ENCODE measurements at regions not wholly inside any gene's neighbourhood (a gene's known extent, or its start where the extent isn't known, plus 50 kb on each side); places are given as distances from the start of the nearest gene placed in this dataset.
"Not testable (repeated sequence)": the region's sequence is repeated elsewhere in the genome, so short reads cannot be mapped to it uniquely, and the experiment has no call there.

DNA sequence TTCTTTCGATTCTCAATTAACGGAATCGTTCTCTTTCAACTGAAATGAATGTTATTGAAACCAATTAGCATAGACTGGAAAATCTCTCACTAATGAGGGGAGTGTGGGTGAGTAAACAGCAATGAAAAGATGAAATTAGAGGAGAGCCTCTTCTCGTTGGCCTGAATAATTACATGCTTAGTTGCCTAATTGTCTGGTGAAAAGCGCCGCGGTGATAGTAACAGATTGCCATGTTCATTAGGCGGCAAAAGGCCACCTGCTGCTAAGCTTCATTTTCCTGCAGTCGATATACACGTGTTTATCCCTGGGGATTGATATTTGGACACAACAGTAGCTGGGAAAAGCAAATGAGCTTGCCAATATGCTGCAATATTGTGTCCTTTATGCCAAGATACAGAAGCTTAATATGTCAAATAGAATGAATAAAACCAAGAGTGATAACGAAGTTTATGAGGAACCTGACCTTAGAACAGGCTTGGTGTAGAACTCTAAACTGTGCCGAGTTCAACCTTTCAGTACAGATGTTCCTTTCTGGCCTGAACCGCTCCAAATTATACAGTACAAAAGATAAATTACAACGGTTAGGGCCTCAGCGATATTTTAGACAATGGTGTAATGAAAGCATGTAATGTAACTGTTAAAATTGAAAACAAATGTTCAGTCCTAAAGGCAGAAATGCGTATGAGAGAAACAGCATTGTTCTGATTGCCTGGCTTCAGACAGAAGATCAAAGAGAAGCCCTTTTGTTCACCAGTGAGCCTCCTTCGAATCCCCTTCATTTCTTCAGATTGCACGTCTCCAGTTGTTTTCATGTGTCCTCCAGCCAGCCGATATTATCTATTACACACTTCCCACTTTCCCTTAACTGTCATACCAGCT, 185.2 kb downstream of the SHOX2 start:
- DNase-seq = no peak

DNA sequence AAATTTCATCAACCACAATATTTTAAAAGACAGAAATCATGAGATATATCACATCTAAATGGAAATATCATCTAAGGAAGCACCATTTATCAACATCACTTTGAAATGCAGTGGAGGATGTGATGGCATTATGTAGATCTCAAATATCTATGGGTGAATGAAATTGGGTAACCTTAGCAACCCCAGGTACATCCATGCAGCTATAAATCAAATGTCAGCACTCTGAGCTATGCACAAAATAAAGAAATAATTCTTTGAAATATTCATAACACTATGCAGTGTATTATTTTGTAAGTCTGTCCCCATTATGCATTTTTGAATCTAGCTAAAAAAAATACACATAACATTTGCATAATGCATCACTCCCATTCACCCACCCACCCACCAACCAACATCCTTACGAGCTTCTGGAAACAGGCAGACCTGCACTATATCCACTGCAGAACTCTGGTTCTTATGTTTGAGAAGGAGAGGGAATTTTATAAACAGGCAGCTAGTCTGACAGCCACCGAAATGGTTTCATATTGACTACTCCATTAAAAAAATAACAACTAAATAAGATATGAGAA, 186.8 kb downstream of the SHOX2 start:
- DNase-seq = no peak

DNA sequence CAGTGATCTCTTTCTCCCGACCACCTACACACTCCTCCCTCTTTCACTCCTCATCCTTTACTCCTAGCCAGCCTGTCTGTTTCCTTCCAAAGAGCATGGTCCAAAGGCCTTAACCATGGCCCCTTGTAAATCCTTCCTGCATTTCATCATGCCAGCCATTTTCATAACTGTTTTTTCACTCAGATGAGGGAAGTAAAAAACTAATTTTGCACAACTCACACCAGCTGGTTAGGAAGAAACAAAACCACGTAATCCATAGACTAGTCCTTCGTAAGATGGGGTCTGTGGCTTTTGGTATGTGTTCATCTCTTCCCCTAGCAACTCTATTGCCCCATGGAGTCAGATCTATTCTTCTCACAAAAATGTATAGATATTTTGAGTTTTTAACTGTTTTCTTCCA, 187.8 kb downstream of the SHOX2 start:
- no peak for DNase-seq

DNA sequence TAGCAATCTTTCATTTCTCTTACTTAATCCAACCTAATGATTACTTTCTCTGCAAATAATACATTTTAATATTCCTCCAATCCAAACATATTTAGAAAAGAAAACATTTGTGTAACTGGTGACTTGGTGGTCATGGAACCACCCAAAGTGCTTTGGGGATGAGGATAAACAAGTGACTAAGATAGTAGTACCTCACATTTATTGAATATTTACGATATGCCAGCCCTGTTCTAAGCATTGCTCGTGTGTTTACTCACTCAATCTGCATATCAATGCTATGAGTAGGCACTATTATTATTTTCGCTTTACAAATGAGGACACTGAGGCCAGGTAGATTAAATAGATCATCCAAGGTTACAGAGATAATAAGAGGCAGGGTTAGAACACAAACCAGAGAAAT, 189.5 kb downstream of the SHOX2 start:
- no peak for DNase-seq

DNA sequence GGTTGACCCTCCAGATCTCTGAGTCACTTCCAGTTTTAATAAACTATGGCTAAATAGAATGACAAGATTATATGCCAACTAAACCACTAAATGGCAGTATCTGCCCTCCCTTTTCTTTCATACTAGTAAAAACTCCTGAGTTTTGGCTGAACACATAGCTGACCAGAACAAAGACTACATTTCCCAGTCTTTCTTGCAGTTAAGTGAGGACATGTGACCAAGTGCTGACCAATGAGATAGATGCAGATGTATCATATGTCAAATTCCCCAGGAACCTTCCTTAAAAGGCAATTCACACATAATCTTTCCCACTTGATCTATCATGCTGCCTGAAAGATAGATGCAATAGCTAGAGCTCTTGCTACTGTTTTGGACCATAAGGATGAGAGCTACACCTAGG, 191.3 kb downstream of the SHOX2 start:
- no peak for DNase-seq

DNA sequence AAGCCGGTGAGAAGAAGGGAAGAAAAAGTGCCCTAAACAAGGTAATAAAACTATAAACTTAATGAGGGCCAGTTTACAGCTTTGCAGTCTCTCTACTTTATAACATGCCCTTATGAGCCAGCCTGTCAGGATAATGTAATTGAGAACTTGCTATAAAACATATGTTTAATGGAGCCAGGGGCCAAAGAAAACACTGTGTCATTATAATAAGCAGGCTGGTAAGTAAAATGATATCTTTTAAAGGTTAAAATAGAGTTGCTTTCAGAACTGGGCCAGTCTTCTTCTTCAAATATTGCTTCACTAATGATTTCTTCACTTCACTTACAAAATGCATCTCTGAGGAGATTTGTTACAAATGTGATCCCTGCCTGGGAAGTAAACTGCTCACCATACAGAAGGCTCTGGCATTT, 192.5 kb downstream of the SHOX2 start:
- no peak for DNase-seq

DNA sequence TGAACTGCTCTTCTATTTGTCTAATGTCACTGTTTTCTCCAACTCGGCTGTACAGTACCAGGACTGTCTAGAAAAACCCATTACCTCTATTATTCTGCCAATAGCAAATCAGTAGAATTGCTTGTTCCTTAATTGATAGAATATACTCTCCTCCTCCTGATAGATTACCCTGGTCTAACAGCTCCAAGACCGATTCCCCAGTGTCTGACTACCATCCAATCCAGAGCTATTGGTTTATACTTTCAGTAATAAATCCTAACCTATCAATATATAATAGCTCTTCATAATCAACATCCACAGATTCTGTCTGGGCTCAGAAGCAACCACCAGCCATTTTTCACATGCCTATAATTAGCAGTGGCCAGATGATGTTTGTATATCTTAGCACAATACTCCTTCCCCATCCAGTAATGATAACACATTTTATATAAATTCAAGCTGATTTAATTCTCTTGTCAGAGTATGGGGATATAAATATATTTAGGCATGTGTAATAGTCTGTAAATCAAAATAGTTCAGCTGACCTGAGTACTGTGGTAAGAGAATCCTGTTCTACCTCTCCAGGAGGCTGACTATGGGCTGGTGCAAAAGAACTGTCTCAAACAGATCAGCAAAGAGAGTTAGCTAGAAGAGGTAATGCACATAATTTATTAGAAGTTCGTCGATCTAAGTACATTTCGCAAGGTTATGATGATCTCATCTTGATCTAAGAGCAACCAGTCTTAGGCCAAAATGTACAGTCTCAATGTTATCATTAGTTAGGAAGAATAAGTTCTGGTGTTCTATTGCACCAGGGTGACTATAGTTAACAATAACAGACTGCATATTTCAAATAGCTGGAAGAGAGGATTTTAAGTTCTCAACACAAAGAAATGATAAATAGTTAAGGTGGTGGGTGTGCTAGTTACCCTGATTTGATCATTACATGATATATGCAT, 193.4 kb downstream of the SHOX2 start:
- DNase-seq = no peak

DNA sequence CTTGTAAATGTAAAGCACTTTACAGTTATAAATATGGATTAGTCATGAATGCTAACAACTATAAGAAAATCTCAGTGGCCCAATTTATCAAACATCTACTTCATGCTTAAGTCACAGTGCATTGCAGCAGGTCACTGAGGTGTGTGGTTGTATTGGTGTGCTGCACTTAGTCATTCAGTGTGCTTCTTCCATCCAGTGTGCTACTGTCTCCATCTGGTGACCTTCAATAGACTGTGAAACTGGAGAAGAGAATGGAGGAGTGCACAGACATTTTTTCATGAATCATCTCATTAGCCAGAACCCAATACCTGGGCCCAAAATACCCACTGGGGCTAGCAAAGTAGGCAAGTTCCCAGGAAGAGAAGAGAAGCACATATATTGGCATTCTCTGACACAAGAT, 199.6 kb downstream of the SHOX2 start:
- DNase-seq = no peak

DNA sequence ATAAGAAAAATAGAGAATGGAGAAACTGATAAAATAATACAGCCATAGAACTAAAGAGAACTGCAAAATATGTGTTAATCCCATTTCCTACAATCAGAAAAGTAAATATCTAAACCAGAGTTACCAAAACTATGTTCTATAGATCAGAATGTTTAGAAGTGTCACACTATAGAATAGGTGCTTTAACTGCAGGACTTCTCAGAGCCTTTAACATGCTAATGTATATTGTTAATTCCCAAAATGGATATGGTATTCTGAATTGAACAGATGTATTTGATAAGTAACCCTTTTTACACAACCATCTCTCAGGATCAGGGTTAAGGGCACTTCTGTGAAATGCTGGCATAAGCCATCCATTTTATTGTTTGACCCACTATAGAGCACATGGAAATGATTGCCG, 200.3 kb downstream of the SHOX2 start:
- no peak for DNase-seq

DNA sequence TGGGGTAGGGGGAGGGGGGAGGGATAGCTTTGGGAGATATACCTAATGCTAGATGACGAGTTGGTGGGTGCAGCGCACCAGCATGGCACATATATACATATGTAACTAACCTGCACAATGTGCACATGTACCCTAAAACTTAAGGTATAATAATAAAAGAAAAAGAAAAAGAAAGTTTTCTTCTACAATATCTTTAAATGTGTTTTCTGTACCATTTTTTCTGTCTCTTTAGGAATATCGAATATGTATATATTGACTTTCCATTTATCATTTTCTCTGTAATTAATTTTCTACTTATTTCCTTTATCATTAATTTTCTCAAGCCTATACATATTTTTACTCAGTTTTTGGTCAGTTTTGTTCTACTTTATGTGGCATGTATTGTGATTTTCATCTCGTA, 203.5 kb downstream of the SHOX2 start:
- not testable (repeated sequence) for DNase-seq

DNA sequence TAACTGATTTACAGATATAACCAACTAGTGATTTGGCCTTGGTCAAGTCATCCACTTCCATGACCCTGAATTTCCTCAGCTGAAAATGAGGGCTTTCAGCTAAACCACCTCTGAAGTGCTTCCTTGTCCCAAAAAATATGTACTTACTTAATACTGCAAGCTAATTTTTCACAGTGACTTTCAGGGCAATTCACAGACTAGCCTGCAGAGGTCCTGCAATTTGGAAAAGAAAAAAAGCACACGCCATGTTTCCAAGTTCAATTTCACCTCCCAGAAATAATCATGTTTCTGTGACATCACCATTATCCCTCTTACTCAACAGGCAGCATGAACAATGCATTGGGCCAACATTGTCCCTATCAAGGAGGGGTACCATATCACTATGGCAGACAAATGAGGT, 218.2 kb downstream of the SHOX2 start:
- DNase-seq = no peak

DNA sequence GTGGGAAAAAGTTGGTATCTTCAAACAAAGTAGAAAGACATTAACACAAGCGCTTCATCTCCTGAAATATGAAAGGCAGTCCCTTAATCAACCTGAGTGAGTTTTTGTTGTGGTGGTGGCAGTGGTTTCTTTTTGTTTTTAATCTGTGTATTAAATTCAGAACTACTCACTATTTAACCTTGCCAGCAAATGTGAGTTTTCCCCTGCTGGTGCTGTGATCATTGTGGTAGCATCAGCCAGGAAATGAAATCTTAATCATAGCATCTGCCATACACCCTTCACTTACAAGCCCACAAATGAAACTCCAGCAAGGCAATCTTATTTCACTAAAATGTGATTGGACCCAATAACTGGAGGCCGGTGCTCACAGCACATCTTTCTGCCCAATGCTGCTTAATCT, 229.7 kb downstream of the SHOX2 start:
- DNase-seq = no peak

DNA sequence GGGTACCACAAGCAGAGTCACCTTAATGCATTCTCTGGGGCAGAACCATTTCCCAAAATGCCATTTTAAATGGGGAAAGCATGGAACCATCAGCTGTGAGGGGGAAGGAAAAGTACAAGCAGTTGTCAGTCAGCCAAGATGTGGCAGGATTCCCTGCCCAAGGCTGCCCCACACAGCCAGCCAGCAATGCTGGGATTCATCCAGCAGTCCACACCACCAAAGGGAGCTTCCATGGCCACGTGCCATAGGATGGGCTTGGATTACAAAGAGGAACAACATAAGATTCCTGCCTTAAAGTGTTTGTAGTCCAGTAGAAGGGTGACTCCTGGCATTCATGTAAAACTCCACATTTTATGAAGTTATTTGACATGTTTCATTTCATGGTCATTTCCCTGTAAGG, 233.3 kb downstream of the SHOX2 start:
- DNase-seq = no peak

DNA sequence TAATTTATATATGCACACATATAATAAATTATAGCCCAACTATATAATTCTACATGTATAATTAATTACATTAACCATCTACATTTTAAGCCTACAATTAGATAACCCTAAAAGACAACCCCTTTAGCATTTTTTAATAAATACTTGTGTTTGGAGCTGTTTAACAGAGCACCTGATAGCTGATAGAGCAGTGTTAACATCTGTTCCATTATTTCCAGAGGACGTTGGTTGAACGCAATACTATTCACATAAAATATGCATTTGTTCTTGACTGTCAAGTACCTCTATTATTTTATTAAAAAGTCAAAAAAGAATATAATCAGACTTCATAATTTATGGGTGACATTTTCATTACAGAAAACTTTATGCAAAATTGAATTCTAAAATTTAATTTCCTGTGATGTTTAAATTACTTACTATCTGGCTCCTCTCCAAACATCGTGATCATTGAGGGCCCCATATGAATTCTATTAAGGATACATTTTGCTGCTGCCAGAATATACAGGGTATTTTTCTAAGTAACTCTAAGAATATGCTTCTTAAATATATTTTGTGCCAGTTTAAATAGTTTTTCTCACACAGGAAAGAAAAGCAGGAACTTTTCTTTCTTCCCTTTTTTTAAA, 234.3 kb downstream of the SHOX2 start:
- no peak for DNase-seq

DNA sequence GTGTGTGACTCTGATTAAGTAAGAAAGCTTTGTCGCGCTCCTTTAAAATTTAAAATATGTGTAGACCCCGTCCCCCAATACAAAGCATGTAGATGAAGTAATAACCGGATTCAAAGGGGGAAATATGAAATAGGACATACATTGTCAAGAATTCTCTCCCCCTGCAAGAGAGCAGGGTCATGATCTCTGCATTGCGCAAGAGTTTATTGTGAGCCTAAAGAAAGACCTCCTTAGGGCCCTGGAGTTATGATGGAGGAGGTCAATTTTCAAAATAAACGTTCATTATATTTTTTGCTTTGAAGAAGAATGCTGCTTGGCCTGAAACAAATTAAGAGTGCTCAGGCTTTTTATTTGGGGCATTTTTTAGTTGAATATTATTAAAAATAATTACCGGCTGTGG, 235.0 kb downstream of the SHOX2 start:
- DNase-seq = no peak

DNA sequence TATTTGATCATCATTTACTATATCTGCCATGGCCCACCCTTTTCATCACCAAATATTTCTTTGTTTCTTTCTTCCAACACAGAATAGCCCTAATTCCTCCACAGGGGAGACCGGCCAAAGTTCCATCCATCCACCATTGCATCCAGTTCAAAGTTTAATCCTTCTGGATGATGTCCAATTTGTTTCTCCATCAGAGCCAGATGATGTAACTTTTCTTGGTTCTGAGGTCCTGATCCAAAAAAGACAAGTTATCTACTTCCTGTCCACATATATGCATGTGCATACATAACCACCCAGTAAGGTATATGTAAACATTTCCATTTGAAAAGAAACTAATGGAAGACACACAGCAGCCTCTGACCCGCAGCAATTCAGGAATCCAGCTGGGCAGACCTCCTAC, 237.3 kb downstream of the SHOX2 start:
- no peak for DNase-seq

DNA sequence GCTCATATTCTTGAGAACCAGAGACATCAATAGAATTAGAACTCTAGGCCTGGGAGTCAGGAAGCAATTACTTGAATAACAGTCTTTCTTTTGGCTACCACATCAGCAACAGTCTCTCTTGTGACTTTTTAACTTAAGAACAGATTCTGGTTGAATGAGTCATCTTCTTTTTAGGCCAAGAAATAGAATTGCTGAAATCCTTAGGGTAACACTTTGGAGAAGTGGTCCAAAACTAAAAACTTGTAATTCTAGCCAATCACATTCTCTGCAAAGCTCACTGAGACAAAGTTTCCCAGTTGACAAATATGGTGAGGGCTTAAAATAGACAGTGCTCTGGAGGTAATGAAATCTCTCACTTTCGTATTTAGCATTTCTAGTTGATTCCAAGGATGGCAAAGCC, 238.0 kb downstream of the SHOX2 start:
- no peak for DNase-seq

DNA sequence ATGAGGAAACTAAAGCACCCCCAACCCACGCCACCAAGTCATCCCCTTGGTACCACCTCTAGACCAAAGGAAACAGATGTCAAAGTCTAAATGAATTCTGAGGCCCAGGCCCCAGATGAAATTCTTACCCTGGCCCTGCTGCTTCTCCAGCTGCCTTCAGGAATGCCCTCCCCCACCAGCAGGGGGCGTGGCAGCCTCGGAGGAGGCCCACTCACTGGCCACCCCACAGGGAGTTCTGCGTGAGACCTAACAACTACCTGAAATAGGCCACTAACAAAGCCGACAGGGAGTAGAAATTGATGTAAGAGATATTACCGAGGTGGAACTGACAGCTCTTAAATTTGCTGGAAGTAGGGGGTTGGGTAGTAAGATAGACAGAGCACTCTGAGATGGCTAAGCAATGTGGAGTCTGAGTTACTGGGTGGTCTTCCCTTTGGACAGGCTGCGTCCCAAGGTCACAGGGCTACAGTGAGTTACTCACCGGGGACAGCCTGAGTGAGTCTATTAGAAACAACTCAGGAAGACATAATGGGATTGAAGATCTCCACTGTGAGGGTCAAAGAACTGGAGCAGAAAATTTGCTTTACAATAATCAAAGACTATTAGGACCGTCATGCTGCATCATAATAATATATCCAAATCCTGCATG, 240.7 kb downstream of the SHOX2 start:
- DNase-seq = no peak

DNA sequence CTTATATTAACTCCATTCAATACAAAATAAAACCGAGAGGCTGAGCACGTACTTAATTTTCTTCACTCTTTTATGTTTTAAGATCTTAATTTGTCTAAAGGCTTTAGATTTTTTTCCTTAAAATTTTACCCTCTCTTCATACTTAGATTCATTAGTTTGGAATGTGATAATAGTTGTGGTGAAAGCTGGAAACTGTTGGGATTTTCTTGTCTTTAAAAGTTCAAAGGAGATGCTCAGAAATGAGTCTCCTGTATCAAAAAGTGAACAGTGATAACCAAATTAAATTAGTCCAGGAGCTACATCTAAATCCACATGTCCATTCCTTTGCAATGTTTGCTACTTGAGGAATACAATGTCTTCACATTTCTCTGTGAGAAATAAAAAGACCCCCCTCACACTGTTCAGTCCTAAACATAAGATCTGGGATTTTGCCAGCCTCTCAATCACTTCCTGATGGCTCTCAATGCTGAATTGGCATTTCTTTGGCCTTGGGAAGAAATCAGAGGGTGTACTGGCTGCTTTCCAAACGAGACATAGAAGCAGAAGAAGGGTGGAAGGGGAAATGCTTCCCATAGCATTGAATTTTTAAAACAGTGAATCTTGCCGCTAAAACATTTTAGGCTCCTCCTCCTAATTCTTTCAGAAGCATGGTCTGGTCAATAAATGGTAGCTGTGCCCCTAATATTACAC, 245.0 kb downstream of the SHOX2 start:
- DNase-seq = no peak

DNA sequence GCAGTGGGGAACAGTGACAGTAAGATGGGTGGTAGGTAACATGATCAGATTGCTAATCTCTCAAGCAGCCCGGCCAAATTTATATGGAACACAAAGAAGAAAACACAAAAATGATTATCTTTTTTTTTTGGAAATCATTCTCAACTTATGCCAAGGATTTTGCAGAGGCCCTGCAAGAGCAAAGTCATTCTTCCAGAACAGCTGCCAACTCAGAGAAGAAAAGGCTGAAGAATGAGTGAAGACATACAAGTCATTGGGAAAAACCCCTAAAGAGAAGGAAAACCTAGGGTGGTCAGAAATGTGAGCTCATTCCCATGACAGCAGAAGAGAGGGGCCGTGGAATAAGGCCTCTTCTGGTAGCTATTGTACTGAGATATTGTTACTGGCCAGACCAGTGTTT, 246.7 kb downstream of the SHOX2 start:
- DNase-seq = no peak

DNA sequence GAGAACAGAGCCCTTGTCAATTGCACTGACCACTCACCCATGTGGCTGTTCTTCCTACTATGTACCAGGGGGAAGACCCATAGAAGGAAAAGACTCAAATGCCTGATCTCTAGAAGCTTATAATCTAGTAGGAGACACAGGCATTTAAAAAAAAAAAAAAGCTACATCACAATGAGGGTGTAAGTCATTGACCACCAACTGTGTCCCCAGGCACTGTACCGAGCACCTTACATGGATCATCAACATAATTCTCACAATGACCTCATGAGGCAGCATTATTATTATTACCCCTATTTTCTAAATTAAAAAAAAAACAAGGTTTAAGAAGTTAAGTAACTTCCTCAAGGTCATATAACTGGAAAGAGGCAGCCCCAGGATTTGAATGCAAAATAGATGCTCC, 247.4 kb downstream of the SHOX2 start:
- DNase-seq = no peak

DNA sequence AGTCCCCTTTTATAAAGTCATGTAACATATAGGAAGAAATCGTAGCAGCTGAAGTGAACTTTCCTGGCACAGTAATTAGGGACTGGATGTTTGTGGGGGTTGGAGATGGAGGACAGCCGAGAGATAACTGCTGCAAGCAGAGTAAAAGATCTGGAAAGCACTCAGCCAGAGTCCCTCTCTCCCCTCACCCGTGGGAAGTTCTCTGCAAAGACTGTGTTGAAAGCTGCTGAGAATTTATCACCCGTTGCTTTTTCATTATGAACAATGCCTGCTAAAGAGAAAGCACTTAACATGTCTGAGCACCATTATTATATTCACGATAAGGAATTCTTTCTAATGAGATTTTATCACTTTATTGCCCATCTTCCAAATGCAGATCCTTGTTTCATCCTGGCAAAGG, 248.8 kb downstream of the SHOX2 start:
- no peak for DNase-seq

Measured in NCI-H345 (cell line).